ENCODE measurements at regions not wholly inside any gene's neighbourhood (a gene's known extent, or its start where the extent isn't known, plus 50 kb on each side); places are given as distances from the start of the nearest gene placed in this dataset.
A peak's percentile ranks its signal among the peaks of the same experiment; 100 is the strongest.
"Not testable (repeated sequence)": the region's sequence is repeated elsewhere in the genome, so short reads cannot be mapped to it uniquely, and the experiment has no call there.

DNA sequence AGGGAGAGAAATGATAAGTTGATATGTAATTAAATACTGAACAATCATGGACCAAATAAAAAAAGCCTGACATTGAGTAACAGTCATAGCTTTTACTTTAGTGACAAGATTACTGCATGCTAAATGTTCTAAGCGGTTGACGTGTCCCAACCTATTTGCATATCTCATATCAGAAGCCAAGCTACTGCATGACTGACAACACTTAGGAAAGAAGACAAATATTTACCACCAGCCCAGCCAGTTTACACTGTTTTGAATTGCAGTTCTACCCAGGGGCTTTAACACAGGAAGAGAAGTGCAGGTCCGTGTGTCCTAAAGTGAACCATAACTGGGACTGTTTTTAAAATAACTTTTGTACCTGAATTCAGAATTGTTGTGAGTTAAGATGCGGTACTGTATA lies 219.9 kb downstream of the PRDM9 start:
- no peak for DNase-seq

DNA sequence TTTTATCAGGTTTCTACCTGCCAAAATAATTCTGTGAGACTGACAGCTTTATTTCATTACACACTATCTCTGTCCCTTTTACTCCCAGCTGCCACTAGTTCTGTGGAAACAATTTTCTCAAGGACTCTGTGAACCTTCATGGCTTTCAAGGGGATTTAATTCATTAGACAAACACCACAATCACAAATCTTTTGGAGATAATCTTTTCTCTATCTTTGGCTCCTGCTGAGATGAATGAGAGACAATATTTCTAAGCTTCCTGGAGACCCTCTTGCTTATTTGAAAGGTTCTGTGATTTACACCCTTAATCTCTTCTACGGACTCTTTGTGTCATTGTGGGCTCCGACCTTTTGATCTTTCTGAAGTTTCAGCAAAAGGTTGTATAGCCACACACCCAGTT lies 222.6 kb downstream of the PRDM9 start:
- DNase-seq, result no peak

DNA sequence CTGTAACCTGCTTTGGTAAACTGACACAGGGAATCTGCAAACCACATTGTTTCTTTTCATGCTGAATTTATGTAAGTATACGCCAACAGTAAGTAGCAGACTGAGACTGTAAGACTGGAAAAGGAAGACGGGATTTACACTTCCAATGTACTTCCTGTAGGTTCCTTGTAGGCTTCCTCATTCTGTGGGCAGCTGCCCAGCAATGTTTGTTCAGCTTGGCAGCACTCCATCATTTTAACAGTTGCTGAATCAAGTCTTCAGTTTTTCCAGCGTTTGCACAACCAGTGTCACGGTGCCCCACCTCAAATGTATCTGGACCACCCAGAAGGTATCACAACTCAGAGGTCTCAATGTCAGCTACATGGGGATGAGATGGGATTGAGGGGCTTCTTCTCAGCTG lies 232.6 kb downstream of the PRDM9 start:
- DNase-seq, result no peak

DNA sequence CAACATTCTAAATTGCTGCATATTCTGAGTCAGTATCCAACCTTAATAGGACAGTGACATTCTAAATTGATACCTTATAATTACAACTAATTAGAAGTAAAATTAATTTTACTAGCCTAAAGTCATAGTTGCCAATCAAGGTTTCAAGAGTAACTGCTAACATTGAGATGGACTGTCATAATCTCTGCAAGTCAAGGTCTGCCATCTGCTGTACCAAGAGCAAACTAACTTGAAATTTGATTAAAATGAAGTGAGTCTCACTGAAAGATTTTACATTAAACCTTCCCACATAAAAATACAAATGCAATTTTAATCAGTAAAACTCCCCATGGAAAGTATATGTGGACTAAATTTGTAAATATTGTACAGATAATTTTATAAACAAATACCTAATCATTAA lies 235.3 kb downstream of the PRDM9 start:
- no peak for DNase-seq

DNA sequence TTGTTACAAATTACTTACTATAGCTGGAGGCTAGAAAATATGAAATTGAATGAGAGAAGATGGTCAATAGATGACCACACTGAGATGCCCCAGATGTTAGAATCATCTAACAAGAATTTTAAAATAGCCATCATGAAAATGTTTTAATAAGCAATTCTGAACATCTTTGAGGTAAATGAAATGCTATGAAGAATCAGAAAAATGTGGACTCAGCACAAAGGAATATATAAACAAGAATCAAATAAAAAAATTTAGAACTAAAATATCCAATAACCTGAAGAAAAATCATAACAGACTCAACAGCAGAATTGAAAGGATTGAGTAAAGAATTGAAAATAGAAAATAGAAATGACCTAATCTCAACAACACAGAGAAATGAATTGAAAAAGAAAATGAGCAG lies 248.5 kb downstream of the PRDM9 start:
- DNase-seq, result no peak

DNA sequence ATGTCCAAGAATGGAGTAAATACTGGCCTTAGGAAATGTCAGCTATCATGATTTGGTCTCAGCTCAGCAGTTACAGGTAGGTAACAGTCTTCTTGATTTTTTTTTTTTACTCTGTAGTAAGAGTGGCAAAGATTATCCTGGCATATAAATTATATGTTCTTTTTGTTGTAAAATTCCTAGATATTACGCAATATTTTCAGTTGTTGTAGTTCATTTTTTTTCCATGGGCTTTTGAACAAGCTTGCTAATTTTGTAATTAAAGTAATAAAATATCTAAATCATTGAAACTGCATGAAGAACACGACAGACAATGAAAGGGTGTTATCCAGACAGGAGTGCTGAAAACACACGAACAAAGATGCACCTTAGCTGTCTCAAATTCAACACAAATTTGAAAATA lies 249.4 kb downstream of the PRDM9 start:
- DNase-seq, result no peak

DNA sequence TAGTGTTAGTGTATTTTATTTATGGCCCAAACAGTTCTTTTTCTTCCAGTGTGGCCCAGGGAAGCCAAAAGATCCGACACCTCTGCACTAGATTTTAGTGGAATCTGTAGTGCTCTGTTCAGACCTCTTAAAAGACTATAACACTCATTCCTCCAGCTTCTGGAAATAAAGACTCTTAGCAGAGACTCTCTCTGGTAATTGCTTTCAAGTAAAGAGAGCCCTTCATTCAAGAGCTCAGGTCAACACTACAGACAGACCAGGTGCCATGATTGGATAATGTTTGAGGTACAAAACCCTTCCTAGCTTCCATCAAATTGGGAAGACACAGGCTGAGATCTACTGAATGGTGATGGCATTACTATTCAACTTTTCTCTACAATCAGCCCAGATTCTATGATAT lies 255.8 kb downstream of the PRDM9 start:
- DNase-seq, result no peak

DNA sequence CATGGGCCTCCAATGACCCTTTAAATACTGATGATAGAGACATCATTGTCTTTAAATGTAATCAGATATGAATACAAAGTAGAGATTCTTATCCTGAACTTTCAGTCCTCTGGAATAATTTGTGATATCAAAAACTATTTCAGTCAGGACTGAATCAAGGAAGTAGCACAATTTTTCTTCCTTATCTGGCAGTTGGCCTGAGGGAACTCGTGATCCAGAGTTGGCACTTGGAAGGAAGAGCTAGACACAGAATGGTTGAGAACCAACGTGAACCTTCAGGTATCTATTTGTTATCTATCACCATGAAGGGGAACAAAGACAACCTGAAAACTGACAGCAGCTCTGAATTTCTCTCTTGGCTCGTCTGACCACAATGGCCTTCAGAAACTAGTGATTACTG lies 269.3 kb downstream of the PRDM9 start:
- DNase-seq, result no peak

DNA sequence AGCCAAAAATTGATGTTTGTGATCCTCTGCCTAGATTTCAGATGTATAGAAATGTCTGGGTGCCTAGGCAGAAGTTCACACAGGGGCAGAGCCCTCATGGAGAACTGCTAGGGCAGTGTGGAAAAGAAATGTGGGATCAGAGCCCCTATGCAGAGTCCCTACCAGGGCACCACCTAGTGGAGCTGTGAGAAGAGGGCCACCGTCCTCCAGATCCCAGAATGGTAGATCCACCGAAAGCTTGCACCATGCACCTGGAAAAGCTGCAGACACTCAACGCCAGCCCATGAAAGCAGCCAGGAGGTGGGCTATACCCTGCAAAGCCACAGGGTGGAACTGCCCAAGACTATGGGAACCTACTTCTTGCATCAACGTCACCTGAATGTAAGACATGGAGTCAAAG lies 292.9 kb downstream of the PRDM9 start:
- DNase-seq, result not testable (repeated sequence)

DNA sequence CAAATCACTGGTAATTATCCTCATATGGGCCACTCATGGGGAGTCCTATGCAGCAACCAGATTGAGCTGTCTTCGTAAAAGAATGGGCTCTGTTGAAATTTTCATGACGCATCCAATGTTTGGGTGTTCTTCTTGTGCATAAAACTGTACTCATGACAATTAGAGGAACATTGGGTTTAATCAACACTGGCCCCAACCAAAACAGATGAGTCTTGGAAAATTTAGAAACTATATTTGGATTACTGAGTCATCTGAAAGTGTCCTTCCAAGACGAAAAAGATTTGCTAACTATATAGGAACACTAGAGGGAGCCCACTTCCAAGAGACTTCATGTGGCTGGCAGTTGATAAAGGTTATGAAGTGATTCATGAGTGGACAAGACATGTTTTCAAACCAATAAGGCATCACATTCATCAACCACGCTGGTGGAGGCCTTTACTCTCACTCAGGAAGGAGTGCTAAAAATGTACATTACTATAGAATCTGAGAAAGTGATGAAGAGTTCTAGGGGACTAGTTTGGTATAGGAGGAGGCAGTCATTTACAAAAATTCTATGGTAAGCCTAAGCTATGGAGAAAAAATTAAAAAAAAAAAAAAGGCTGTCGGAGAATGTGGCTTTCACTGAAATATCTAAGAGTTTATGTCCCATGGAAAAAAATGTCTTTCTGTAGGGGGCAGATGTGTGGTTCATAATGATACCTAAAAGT lies 313.5 kb downstream of the PRDM9 start:
- DNase-seq, result no peak

DNA sequence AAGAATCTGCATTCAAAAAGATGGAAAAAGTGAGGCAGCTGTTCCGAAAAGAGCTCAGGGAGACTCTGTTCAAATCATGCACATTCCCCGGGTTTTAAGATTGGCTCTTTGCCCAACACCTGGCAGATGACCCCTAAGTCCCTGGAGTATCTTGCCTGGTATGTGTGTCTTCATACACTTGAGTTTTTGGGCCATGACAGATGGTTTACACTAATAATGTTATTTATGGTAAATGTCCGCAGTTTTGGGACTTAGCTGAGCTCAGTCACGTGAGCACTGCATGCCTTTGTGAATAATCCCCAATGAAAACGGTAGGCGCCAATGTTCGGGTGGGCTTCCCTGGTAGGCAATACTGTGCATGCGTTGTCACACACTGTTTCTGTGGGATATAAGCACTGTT lies 316.1 kb downstream of the PRDM9 start:
- DNase-seq, result no peak

DNA sequence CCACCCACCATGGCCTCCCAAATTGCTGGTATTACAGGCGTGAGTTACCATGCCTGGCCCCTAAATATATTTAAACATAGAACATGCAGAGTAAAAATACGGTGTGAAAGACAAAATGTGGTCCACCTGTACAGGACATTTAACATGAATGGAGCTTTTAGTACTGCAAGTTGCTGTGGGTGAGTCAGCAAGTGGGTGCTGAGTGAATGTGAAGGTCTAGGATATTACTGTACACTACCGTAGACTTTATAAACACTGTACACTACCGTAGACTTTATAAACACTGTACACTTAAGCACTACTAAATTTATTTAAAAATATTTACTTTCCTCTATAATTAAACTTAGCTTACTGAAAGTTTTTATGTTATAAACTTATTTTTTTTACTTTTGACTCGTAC lies 317.8 kb downstream of the PRDM9 start:
- DNase-seq, result no peak

DNA sequence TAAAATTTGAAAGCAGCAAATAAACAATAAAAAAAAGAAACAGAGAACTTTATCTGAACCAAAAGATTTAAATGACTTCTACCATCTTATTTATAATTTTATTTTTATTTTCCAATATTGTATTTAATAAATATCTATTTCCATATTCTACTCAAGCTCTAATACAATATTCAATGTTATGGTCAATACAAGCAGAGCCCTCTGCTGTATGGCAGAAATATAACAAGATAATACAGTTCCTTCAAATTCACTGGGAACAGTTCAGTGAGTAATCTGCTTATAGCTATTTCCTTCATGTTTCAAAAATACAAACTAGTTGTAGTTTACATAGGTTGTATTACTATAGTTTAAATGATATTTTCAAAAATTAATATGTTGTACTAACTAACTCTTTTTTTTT lies 332.7 kb downstream of the PRDM9 start:
- DNase-seq, result no peak

DNA sequence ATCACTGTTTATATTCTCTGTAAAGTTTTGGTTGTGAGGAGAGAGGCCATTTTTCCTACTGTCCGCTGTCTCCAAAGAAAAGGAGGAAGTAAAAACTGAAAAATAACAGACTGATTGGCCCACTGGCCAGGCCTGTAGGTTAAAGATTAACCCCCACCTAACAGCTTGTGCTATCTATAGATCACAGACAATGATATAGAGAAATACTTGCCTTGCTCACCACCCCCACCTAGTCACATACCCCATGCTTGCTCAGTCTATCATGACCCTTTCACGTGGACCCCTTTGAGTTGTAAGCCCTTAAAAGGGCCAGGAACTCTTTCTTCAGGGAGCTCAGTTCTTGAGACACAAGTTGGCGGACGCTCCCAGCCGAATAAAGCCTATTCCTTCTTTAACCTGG lies 357.4 kb downstream of the PRDM9 start:
- DNase-seq, result no peak

DNA sequence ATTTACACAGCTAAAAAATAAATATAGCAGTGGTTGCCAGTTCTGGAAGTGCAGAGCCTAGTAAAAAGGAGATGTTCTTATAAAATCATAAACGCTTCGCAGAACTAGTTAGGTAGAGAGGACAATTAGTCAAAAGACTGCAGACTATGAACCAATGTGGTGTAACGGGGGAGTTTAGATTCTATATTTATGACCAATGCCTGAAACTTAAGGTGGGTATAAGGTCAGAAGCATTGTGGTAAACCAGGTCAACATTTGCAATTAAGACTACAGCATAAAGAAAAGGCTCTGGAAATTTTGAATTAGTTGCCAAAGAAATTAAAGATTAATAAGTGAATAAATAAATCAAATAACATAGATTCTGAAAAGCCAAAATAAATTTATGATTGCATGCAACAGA lies 370.4 kb downstream of the PRDM9 start:
- no peak for DNase-seq

DNA sequence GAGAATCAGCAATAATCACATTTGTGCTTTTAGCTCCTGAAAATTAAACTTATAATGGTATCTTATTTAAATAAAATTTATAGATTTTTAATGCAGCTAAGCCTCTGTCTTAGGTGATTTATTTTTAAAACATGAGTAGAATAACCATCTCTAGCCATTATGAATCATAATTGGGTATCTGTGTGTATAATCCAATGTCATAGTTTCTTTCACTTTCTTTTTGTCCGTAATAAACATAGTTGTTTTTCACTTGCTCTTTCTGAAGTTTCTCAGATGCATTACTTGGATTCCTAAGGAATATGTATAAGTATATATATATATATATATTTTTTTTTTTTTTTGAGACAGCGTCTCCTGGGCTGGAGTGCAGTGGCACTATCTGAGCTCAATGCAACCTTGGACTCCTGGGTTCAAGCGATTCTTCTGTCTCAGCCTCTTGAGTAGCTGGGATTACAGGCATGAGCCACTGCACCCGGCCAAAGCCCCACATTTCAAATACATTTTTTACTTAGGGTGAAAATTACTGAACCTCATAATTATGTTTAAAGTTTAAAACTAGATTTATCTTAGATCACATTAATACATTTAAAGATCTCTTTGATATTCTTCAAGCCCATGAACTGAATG lies 377.1 kb downstream of the PRDM9 start:
- DNase-seq, result no peak

DNA sequence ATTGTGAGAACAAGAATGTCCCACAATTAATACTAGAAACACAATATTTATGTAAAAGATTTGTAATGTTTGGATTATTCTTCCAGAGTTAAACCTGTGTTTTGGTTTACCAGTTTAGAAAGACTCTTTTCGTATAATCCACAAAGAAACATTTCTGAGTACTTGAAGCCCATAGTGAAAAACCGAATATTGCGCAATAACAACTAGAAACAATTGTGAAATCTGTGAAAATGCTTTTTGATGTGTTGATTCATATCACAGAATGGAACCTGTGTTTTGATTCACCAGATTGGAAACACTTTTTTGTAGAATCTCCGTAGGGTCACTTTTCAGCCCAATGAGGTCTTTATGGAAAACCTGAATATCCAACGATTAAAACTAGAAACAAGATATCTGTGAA lies 386.2 kb downstream of the PRDM9 start:
- no peak for DNase-seq

DNA sequence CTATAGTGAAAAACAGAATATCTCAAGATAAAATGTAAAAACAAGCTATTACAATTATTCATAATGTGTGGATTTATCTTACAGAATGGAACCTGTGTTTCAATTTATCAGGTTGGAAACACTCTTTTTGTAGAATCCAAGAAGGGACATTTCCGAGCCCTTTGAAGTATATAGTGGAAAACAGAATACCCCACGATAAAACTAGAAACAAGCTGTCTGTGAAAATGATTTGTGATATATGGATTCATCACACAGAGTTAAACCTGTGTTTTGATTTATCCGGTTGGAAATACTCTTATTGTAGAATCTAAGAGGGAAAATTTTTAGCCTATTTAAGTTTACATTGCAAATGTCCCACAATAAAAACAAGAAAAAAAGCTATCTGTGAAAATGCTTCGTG lies 388.2 kb downstream of the PRDM9 start:
- no peak for DNase-seq

DNA sequence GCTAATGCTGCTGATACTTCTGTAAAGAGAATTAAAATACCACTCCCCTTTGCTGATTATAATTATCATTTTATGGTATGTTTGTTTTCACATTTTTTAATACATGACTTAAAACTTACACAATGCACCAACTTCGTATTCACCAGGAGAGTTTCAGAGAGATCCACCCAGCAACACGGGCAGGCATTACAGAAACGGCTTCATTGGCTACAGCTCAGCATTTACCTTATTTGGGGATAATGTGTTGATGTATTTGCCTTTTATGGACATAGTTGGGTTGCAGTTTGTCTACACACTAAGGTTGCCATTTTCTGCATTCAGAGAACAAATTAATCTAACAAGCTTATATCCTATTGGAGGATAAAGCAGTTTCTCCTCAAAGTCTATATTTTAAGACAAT lies 423.6 kb downstream of the PRDM9 start:
- no peak for DNase-seq

DNA sequence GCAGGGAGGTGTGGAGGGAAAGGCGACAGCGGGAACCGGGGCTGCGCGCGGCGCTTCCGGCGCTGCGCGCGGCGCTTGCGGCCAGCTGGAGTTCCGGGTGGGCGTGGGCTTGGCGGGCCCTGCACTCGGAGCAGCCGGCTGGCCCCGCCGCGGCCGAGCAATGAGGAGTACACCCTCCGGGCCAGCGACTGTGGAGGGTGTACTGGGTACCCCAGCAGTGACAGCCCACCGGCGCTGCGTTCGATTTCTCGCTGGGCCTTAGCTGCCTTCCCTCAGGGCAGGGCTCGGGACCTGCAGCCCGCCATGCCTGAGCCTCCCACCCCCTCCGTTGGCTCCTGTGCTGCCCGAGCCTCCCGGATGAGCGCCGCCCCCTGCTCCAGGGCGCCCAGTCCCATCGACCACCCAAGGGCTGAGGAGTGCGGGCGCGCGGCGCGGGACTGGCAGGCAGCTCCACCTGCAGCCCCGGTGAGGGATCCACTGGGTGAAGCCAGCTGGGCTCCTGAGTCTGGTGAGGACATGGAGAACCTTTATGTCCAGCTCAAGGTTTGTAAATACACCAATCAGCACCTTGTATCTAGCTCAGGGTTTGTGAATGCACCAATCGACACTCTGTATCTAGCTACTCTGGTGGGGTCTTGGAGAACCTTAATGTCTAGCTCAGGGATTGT lies 444.0 kb downstream of the PRDM9 start:
- DNase-seq, result peak; percentile 39

DNA sequence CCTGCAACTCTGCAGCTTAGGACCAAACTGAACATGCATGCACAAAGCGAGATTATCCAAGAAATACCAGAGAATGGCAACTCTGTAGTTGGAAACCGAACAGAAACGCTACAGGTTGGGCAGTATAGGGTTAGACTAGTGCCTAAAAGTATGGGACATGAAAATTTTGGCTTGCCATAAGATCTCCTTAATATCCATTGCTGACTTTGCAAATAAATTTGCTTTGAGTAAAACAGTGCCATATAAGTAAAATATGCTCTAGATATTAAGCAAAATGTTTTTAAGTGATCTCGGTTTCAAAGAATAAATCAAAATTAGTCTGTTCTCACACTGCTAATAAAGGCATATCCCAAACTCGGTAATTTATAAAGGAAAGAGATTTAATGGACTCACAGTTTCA lies 456.0 kb downstream of the PRDM9 start:
- no peak for DNase-seq

DNA sequence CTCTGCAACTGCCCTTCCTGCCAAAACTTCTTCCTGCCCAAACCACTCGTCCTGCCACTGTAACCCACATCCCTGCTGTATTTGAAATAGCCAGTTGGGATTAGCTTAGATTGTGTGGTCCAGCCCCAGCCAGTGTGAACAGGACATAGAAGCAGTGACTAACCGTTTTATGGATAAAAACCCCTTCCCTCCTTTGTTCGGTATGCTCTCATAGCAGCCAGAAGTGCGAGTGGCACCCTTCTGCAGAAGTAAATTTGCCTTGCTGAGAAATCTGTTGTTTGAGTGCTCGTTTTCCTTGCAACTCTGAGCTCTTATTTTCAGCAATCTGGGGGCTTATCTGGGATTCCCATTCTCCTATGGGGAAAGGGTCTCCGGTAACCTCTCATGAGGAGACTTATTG lies 470.0 kb downstream of the PRDM9 start:
- no peak for DNase-seq

DNA sequence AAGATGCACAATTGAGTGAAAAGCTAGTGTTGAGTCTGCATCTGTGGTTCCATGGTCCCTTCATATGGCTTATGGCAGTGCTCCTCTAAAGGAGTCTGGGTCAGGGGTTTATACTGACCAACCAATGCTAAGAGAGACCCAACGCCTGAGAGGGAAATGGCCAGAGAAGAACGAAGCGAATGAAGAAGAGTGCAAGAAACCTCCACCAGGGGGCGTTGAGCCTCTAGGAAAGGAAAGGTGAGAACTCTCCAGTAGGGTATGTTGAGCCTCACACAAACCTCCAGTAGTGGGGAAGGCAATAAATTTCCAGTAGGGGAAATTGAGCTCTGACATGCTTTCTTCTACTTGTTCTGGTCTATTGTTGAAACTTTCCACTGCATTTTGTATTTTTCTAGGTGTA lies 470.6 kb downstream of the PRDM9 start:
- no peak for DNase-seq

DNA sequence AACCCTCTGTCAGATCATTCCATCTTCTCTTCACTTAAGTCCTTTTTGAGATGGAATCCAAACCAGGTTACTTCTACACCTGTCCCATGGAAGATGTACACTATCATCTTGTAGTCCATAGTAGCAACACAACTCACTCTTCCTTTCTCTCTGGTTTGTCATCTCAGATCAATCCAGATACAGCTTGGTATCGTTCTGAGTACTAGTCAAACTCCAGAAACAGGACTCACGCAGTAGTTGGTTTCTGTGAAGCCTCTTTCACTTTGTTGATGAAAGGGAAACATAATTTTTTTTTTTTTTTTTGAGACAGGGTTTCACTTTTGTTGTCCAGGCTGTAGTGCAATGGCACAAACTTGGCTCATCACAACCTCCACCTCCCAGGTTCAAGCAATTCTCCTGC lies 484.0 kb downstream of the PRDM9 start:
- no peak for DNase-seq
